WTC11 (cell line): ENCODE measurements at regions not wholly inside any gene's neighbourhood (a gene's known extent, or its start where the extent isn't known, plus 50 kb on each side); places are given as distances from the start of the nearest gene placed in this dataset.
"Not testable (repeated sequence)": the region's sequence is repeated elsewhere in the genome, so short reads cannot be mapped to it uniquely, and the experiment has no call there.

Experiments
- ATAC-seq: fragments of 200-7000 bp; cut with Tn5 transposase; 2 replicates; pipeline ENCODE4 v1.10.0; 2021; ENCODE audit warnings: mild to moderate bottlenecking, moderate library complexity
- CTCF ChIA-PET: fragments of 300-600 bp; sonication (Branson Sonifier 250); formaldehyde crosslinking; loops from one replicate; lab custom pipeline; 2021; ENCODE audit warnings: antibody characterized with exemption; lab: Charles Lee
- POLR2A ChIA-PET: fragments of 350-600 bp; sonication (Branson Sonifier 250); formaldehyde crosslinking; loops from one replicate; lab custom pipeline; 2021; ENCODE audit warnings: antibody characterized with exemption; lab: Charles Lee
- DNase-seq: peaks from one replicate; pipeline ENCODE4 v3.0.0; 2021; ENCODE audit warnings: low spot score
- H3K27ac Mint-ChIP-seq: 2 replicates; pipeline ENCODE4 v1.8.0; 2021; ENCODE audit warnings: mixed read lengths
- H3K27me3 Mint-ChIP-seq: 2 replicates; pipeline ENCODE4 v1.8.0; 2021; ENCODE audit warnings: low read depth, mild to moderate bottlenecking, moderate library complexity, mixed read lengths
- H3K36me3 Mint-ChIP-seq: 2 replicates; pipeline ENCODE4 v1.8.0; 2021; ENCODE audit warnings: mixed read lengths
- H3K4me1 Mint-ChIP-seq: 2 replicates; pipeline ENCODE4 v1.8.0; 2022; ENCODE audit warnings: mixed read lengths
- H3K4me3 Mint-ChIP-seq: 2 replicates; pipeline ENCODE4 v1.8.0; 2021; ENCODE audit warnings: mild to moderate bottlenecking, moderate library complexity, mixed read lengths
- H3K9me3 Mint-ChIP-seq: 2 replicates; pipeline ENCODE4 v1.8.0; 2021; ENCODE audit warnings: mixed read lengths
- AFF4 ChIP-seq: sonication (generic); formaldehyde crosslinking; IDR thresholded peaks from 2 replicates; pipeline ENCODE4 v1.8.1; 2023; ENCODE audit warnings: mild to moderate bottlenecking, missing genetic modification reagents, borderline replicate concordance
- ATF1 ChIP-seq: sonication (generic); formaldehyde crosslinking; IDR thresholded peaks from 2 replicates; pipeline ENCODE4 v1.8.1; 2023; ENCODE audit warnings: mild to moderate bottlenecking, moderate library complexity, missing genetic modification reagents
- EMX1 ChIP-seq: fragments of 250-450 bp; sonication (Bioruptor Pico); IDR thresholded peaks from 2 replicates; pipeline ENCODE4 v1.8.0; 2021; ENCODE audit warnings: mild to moderate bottlenecking
- ESRRA ChIP-seq: sonication (generic); formaldehyde crosslinking; IDR thresholded peaks from 2 replicates; pipeline ENCODE4 v1.8.1; 2022; ENCODE audit warnings: mild to moderate bottlenecking, missing genetic modification reagents, borderline replicate concordance
- GRHL2 ChIP-seq: fragments of 250-450 bp; sonication (Bioruptor Pico); IDR thresholded peaks from 2 replicates; pipeline ENCODE4 v1.8.0; 2022; ENCODE audit warnings: mild to moderate bottlenecking, moderate library complexity; ENCODE audit not compliant: insufficient replicate concordance, severe bottlenecking
- HMGA2 ChIP-seq: fragments of 250-450 bp; sonication (Bioruptor Pico); IDR thresholded peaks from 2 replicates; pipeline ENCODE4 v1.4.0; 2021; ENCODE audit warnings: mild to moderate bottlenecking, moderate library complexity
- NR3C1 ChIP-seq: sonication (generic); formaldehyde crosslinking; conservative IDR thresholded peaks from 2 replicates; pipeline ENCODE4 v1.8.1; 2023; ENCODE audit warnings: low read depth, mild to moderate bottlenecking, missing genetic modification reagents
- RELA ChIP-seq: sonication (generic); formaldehyde crosslinking; IDR thresholded peaks from 2 replicates; pipeline ENCODE4 v1.8.1; 2022; ENCODE audit warnings: missing genetic modification reagents, mild to moderate bottlenecking, borderline replicate concordance
- SMAD3 ChIP-seq: sonication (generic); formaldehyde crosslinking; IDR thresholded peaks from 2 replicates; pipeline ENCODE4 v1.8.0; 2022; ENCODE audit warnings: missing genetic modification reagents, mild to moderate bottlenecking, borderline replicate concordance
- TP53 ChIP-seq: sonication (generic); formaldehyde crosslinking; IDR thresholded peaks from 2 replicates; pipeline ENCODE4 v1.8.1; 2023; ENCODE audit warnings: mild to moderate bottlenecking, missing genetic modification reagents
- USF1 ChIP-seq: sonication (generic); formaldehyde crosslinking; IDR thresholded peaks from 2 replicates; pipeline ENCODE4 v1.8.0; 2022; ENCODE audit warnings: mild to moderate bottlenecking, missing genetic modification reagents
- ZMAT4 ChIP-seq: fragments of 250-450 bp; sonication (Bioruptor Pico); IDR thresholded peaks from 2 replicates; pipeline ENCODE4 v1.9.0; 2021; ENCODE audit warnings: mild to moderate bottlenecking
- ZSCAN18 ChIP-seq: fragments of 250-450 bp; sonication (Bioruptor Pico); IDR thresholded peaks from 2 replicates; pipeline ENCODE4 v2.1.2; 2022; ENCODE audit warnings: mild to moderate bottlenecking, moderate library complexity
- TF ChIP-seq, protein P1 (sequence below): fragments of 200-600 bp; IDR thresholded peaks from 2 replicates; pipeline ENCODE4 v1.8.0; 2022; ENCODE audit warnings: antibody characterized with exemption
- TF ChIP-seq, protein P2 (sequence below): sonication (generic); formaldehyde crosslinking; IDR thresholded peaks from 2 replicates; pipeline ENCODE4 v1.8.1; 2023; ENCODE audit warnings: mild to moderate bottlenecking, missing genetic modification reagents
- TF ChIP-seq, protein P3 (sequence below): fragments of 250-450 bp; sonication (Bioruptor Pico); conservative IDR thresholded peaks from 2 replicates; pipeline ENCODE4 v1.9.0; 2021; ENCODE audit warnings: mild to moderate bottlenecking

GRCh38 chr11:115606498-115607220, 102.4 kb upstream of the CADM1 start (continued):
- TF ChIP-seq, protein P1, sequence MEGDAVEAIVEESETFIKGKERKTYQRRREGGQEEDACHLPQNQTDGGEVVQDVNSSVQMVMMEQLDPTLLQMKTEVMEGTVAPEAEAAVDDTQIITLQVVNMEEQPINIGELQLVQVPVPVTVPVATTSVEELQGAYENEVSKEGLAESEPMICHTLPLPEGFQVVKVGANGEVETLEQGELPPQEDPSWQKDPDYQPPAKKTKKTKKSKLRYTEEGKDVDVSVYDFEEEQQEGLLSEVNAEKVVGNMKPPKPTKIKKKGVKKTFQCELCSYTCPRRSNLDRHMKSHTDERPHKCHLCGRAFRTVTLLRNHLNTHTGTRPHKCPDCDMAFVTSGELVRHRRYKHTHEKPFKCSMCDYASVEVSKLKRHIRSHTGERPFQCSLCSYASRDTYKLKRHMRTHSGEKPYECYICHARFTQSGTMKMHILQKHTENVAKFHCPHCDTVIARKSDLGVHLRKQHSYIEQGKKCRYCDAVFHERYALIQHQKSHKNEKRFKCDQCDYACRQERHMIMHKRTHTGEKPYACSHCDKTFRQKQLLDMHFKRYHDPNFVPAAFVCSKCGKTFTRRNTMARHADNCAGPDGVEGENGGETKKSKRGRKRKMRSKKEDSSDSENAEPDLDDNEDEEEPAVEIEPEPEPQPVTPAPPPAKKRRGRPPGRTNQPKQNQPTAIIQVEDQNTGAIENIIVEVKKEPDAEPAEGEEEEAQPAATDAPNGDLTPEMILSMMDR, result no peak
- TF ChIP-seq AFF4 (CRISPR knock-in tag) (no peak), SMAD3 (CRISPR knock-in tag) (no peak), EMX1 (no peak), ZMAT4 (CRISPR knock-in tag) (no peak)
- TF ChIP-seq, protein P2, sequence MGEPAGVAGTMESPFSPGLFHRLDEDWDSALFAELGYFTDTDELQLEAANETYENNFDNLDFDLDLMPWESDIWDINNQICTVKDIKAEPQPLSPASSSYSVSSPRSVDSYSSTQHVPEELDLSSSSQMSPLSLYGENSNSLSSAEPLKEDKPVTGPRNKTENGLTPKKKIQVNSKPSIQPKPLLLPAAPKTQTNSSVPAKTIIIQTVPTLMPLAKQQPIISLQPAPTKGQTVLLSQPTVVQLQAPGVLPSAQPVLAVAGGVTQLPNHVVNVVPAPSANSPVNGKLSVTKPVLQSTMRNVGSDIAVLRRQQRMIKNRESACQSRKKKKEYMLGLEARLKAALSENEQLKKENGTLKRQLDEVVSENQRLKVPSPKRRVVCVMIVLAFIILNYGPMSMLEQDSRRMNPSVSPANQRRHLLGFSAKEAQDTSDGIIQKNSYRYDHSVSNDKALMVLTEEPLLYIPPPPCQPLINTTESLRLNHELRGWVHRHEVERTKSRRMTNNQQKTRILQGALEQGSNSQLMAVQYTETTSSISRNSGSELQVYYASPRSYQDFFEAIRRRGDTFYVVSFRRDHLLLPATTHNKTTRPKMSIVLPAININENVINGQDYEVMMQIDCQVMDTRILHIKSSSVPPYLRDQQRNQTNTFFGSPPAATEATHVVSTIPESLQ (CRISPR knock-in tag), result no peak

DNA sequence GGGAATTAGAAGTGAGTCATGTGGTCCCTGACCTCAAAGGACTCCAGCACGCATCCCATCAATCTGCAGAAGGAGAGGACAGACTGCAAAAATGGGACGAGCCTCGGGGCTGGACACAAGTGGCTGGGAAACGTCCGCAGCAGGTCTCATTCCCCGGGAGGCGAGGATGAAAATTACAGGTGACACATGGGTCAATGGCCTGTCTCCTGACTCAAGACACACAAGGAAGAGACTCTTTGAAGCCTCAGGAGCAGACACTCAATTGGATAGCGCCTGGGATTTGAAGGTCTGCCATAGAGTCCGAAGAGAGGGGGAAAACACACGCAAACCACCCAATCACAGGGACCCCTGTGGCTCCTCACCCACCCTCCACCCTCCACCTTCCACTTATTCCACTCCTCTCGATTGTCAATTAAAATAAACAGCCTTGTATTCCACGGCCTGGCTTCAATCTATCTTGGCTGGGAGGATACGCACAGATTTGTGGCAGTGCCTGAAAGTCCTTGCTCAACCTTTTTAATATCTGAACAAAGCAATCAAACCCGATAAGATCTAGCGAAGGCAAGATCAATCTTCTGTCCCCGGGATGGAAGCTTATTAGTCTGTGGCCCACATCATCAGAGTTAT, 101.8 kb upstream of the CADM1 start:
- TF ChIP-seq NR3C1 (CRISPR knock-in tag) (no peak), TP53 (CRISPR knock-in tag) (no peak), HMGA2 (CRISPR knock-in tag) (no peak), GRHL2 (CRISPR knock-in tag) (no peak), ESRRA (no peak), ZSCAN18 (CRISPR knock-in tag) (no peak), ATF1 (CRISPR knock-in tag) (no peak), USF1 (CRISPR knock-in tag) (no peak), RELA (CRISPR knock-in tag) (no peak)
- TF ChIP-seq, protein P3, sequence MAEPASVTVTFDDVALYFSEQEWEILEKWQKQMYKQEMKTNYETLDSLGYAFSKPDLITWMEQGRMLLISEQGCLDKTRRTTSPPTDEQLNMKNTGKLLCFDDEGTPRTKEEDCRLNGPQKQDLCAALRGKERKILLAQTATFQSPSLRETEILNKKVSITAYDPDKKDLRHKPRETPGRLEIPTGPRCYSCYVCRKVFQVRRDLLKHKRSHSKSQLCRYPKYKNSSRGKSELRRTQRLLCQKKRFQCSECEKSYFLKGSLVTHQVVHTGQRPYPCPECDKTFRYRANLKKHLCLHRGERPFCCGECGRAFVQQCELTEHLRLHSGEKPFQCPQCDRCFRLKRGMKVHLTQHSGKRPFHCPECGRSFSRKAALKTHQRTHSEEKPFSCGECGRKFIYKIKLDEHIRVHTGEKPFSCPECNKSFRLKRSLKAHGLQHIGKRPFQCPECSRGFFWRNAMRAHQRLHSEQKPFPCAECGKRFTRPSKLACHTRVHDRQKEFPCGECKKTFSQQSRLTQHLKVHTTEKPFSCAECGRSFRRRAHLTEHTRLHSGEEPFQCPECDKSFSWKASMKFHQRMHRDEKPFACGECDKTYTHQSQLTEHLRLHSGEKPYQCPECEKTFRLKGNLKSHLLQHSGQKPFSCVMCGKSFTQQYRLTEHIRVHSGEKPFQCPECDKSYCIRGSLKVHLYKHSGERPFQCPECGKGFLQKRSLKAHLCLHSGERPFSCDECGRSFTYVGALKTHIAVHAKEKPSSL, result no peak
- POLR2A ChIA-PET, result no interaction called here
- H3K9me3 Mint-ChIP-seq, result no peaks in the 10 kb centered on the region
- no peaks in the 10 kb centered on the region for H3K27me3 Mint-ChIP-seq
- H3K4me1 Mint-ChIP-seq, result 0 out of 2 replicates have a peak, but pooled peaks cover 2% of the 10 kb centered on the region
- CTCF ChIA-PET, result no interaction called here
- ATAC-seq, result no peak
- no peak for DNase-seq
- no peak overlapping the region for H3K27ac Mint-ChIP-seq
- H3K36me3 Mint-ChIP-seq, result no peaks in the 10 kb centered on the region
- no peak overlapping the region for H3K4me3 Mint-ChIP-seq

DNA sequence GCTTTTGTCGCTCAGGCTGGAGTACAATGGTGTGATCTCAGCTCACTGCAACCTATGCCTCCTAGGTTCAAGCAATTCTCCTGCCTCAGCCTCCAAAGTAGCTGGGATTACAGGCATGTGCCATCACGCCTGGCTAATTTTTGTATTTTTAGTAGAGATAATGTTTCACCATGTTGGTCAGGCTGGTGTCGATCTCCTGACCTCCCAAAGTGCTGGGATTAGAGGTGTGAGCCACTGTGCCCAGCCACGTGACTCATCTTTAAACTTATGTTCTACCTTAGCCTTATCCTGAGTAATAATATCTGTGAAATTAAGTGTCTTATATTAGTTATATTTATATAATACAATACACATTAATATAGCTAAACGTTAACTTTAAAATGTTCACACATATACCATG, 101.2 kb upstream of the CADM1 start:
- H3K4me1 Mint-ChIP-seq, H3K27me3 Mint-ChIP-seq, DNase-seq, POLR2A ChIA-PET, H3K9me3 Mint-ChIP-seq, H3K4me3 Mint-ChIP-seq, CTCF ChIA-PET, H3K36me3 Mint-ChIP-seq, H3K27ac Mint-ChIP-seq, ATAC-seq: not testable (repeated sequence)
